ENCODE measurements at regions not wholly inside any gene's neighbourhood (a gene's known extent, or its start where the extent isn't known, plus 50 kb on each side); places are given as distances from the start of the nearest gene placed in this dataset.

- ATAC-seq (ENCODE audit: low read depth) (no peak), DNase-seq (no peak)
- ChIA-PET POLR2A (ENCODE audit: unreplicated experiment) (no interaction called here), CTCF (no interaction called here)
- Histone ChIP-seq H2AK9ac (replicated peaks; ENCODE audit: low read depth, low read length, poor library complexity) (no peak overlapping the region), H3K56ac (ENCODE audit: extremely low read depth, insufficient read depth, low read length) (no peak overlapping the region), H3K36me3 (ENCODE audit: control insufficient read depth, insufficient read depth, low read length) (no peaks in the 10 kb centered on the region), H2AFZ (replicated peaks; ENCODE audit: low read length, poor library complexity) (no peak overlapping the region), H3K4me1 (ENCODE audit: control insufficient read depth, insufficient read depth, low read length) (no peaks in the 10 kb centered on the region), H4K5ac (ENCODE audit: low read depth, low read length) (no peak overlapping the region), H3K27ac (ENCODE audit: insufficient read depth, low read length) (no peak overlapping the region), H4K20me1 (ENCODE audit: insufficient read depth, low read length) (no peaks in the 10 kb centered on the region), H3K18ac (ENCODE audit: low read depth, low read length) (no peak overlapping the region), H3K9me3 (ENCODE audit: control insufficient read depth, insufficient read depth, low read length) (no peaks in the 10 kb centered on the region), H3K27me3 (ENCODE audit: control insufficient read depth, insufficient read depth, low read length) (no peaks in the 10 kb centered on the region), H3K4me3 (ENCODE audit: insufficient read depth, low read depth, low read length) (peak overlapping the region; percentile 21; the same call in 1 of the 2 replicates), H2BK20ac (ENCODE audit: low read depth, low read length) (no peak overlapping the region), H4K91ac (ENCODE audit: insufficient read depth, low read depth, low read length) (no peak overlapping the region), H2AK5ac (ENCODE audit: low read depth, low read length) (no peak overlapping the region), H3K4ac (ENCODE audit: low read depth, low read length) (no peak overlapping the region), H3K9me1 (ENCODE audit: insufficient read depth, low read length) (no peaks in the 10 kb centered on the region), H3K23ac (ENCODE audit: low read depth, low read length) (no peak overlapping the region), H2BK5ac (ENCODE audit: low read depth, low read length, poor library complexity, severe bottlenecking) (no peak overlapping the region), H3K9ac (ENCODE audit: low read depth, low read length) (no peak overlapping the region), H2BK120ac (ENCODE audit: low read depth, low read length) (no peak overlapping the region), H3K79me1 (ENCODE audit: low read depth in 1 of 2, low read length in 2 of 2) (no peaks in the 10 kb centered on the region), H4K8ac (ENCODE audit: low read depth in 2 of 2, low read length in 2 of 2) (no peak overlapping the region), H3K4me2 (ENCODE audit: low read depth, low read length) (no peak overlapping the region), H3K14ac (replicated peaks; ENCODE audit: low read depth, low read length) (no peak overlapping the region), H2BK15ac (ENCODE audit: low read depth, low read length) (no peak overlapping the region)
- in situ Hi-C loops (cut with MboI; ENCODE audit: low sequenced_read_pairs), result no loop called here
- no peak for TF ChIP-seq MXI1 (IDR thresholded peaks at IDR 0.05; ENCODE audit: borderline replicate concordance, low read depth, low read length)
- no peak for TF ChIP-seq ELK1 (IDR thresholded peaks at IDR 0.05; ENCODE audit: borderline replicate concordance, low read depth, low read length)
- TF ChIP-seq POLR2A (IDR thresholded peaks at IDR 0.05; ENCODE audit: low read depth, low read length), result no peak
- no peak for TF ChIP-seq BHLHE40 (IDR thresholded peaks at IDR 0.05; ENCODE audit: low read depth, low read length)
- no peak for TF ChIP-seq RFX5 (IDR thresholded peaks at IDR 0.05; ENCODE audit: low read depth, low read length)
- no peak for TF ChIP-seq MAFK (IDR thresholded peaks at IDR 0.05; ENCODE audit: low read depth, low read length)
- TF ChIP-seq CHD1 (IDR thresholded peaks at IDR 0.05; ENCODE audit: low read depth, low read length), result no peak
- TF ChIP-seq MAZ (IDR thresholded peaks at IDR 0.05; ENCODE audit: borderline replicate concordance, low read depth, low read length), result no peak
- no peak for TF ChIP-seq USF2 (IDR thresholded peaks at IDR 0.05; ENCODE audit: low read depth, low read length)
- no peak for TF ChIP-seq CEBPB (IDR thresholded peaks at IDR 0.05; ENCODE audit: low read depth, low read length)
- no peak for TF ChIP-seq NFE2L2 (IDR thresholded peaks at IDR 0.05; ENCODE audit: low read depth, low read length)
- no peak for TF ChIP-seq CTCF (conservative IDR thresholded peaks at IDR 0.05; ENCODE audit: low read depth, low read length)
- no peak for TF ChIP-seq RAD21 (IDR thresholded peaks at IDR 0.05; ENCODE audit: low read length)
- TF ChIP-seq RCOR1 (IDR thresholded peaks at IDR 0.05; ENCODE audit: insufficient replicate concordance, low read length), result no peak
- no peak for TF ChIP-seq SMC3 (IDR thresholded peaks at IDR 0.05; ENCODE audit: low read depth, low read length)
- TF ChIP-seq FOS (IDR thresholded peaks at IDR 0.05; ENCODE audit: low read depth, low read length), result no peak
- 33% methylated on average over 4 of the region's 14 CpGs; no CpG with 5 or more reads in 1 of the 2 experiments for WGBS, 2 experiments (ENCODE audit: extremely low coverage in 2 of 2, insufficient read length in 1 of 2)
- dilution Hi-C loops (cut with HindIII; ENCODE audit: low sequenced_read_pairs, unreplicated experiment), result no loop called here
- intact Hi-C loops (cut with micrococcal nuclease), result no loop called here
- no TSS peak for BruUV-seq (replicated peaks)
Observed at GRCh38 chr4:169859366-169860216, 101.8 kb upstream of the HPF1 start.

Measured in IMR-90 (cell line).